Bronchial epithelial cell (primary cell): ENCODE measurements at regions not wholly inside any gene's neighbourhood (a gene's known extent, or its start where the extent isn't known, plus 50 kb on each side); places are given as distances from the start of the nearest gene placed in this dataset.

Experiments
- DNase-seq: peaks from one replicate; pipeline ENCODE4 v3.0.0-alpha.2; 2010; ENCODE audit warnings: low read depth
- FAIRE-seq: peaks from 2 replicates; lab custom pipeline; 2011; peaks lifted over from hg19 to GRCh38; lab: Jason Lieb, UNC
- H3K27me3 ChIP-seq: 2 replicates; pipeline ENCODE4 v1.5.1; 2011; ENCODE audit warnings: low read length; ENCODE audit not compliant: control insufficient read depth, insufficient read depth
- H3K36me3 ChIP-seq: 2 replicates; pipeline ENCODE4 v1.5.1; 2011; ENCODE audit warnings: low read length; ENCODE audit not compliant: control insufficient read depth, insufficient read depth
- H3K4me3 ChIP-seq: 2 replicates; pipeline ENCODE4 v1.5.1; 2011; ENCODE audit warnings: mild to moderate bottlenecking, low read depth, low read length, control low read depth
- CTCF ChIP-seq: IDR thresholded peaks from 2 replicates; pipeline ENCODE4 v1.5.1; 2011; ENCODE audit warnings: mild to moderate bottlenecking, moderate library complexity, low read length, control low read depth, inconsistent platforms; ENCODE audit not compliant: insufficient read depth, severe bottlenecking

- Histone ChIP-seq H3K36me3 (no peaks in the 10 kb centered on the region), H3K4me3 (no peak overlapping the region), H3K27me3 (no peaks in the 10 kb centered on the region)
- FAIRE-seq: no peak
- no peak for TF ChIP-seq CTCF
- peak; percentile 94 for DNase-seq
Measured at GRCh38 chr2:176514805-176515500, 245.7 kb downstream of the MTX2 start.

GRCh38 chr2:176516051-176516602, 246.9 kb downstream of the MTX2 start:
- no peaks in the 10 kb centered on the region for H3K36me3 ChIP-seq
- TF ChIP-seq CTCF: no peak
- no peaks in the 10 kb centered on the region for H3K27me3 ChIP-seq
- no peak for FAIRE-seq
- H3K4me3 ChIP-seq: no peak overlapping the region
- DNase-seq: no peak

GRCh38 chr2:176518823-176519222, 249.6 kb downstream of the MTX2 start:
- TF ChIP-seq CTCF: no peak
- FAIRE-seq (no peak), DNase-seq (no peak)
- H3K36me3 ChIP-seq: no peaks in the 10 kb centered on the region
- no peaks in the 10 kb centered on the region for H3K27me3 ChIP-seq
- no peak overlapping the region for H3K4me3 ChIP-seq

- no peak for TF ChIP-seq CTCF
- FAIRE-seq (no peak), DNase-seq (no peak)
- no peak overlapping the region for H3K4me3 ChIP-seq
- no peaks in the 10 kb centered on the region for H3K27me3 ChIP-seq
- H3K36me3 ChIP-seq: no peaks in the 10 kb centered on the region
Measured at GRCh38 chr2:176521878-176522670, 252.8 kb downstream of the MTX2 start.

GRCh38 chr2:176525086-176525485, 255.8 kb downstream of the MTX2 start:
- no peak for FAIRE-seq
- Histone ChIP-seq H3K36me3 (no peaks in the 10 kb centered on the region), H3K4me3 (no peak overlapping the region), H3K27me3 (no peaks in the 10 kb centered on the region)
- no peak for TF ChIP-seq CTCF
- DNase-seq: no peak
